ENCODE measurements at regions not wholly inside any gene's neighbourhood (a gene's known extent, or its start where the extent isn't known, plus 50 kb on each side); places are given as distances from the start of the nearest gene placed in this dataset.
"Not testable (repeated sequence)": the region's sequence is repeated elsewhere in the genome, so short reads cannot be mapped to it uniquely, and the experiment has no call there.

GRCh38 chr14:92223025-92223424, 99.9 kb upstream of the SLC24A4 start:
- Histone ChIP-seq H3K4me3 (ENCODE audit: low read depth, low read length) (no peak overlapping the region), H3K4me1 (ENCODE audit: control insufficient read depth, insufficient read depth, low read length, unreplicated experiment) (peaks cover 2% of the 10 kb centered on the region), H3K27ac (ENCODE audit: low read depth, low read length) (no peak overlapping the region), H3K27me3 (ENCODE audit: insufficient read depth, low read length) (peaks cover 49% of the 10 kb centered on the region), H3K36me3 (ENCODE audit: insufficient read depth, low read length) (no peaks in the 10 kb centered on the region), H3K79me2 (ENCODE audit: control insufficient read depth, insufficient read depth, low read length, unreplicated experiment) (no peaks in the 10 kb centered on the region), H2AFZ (ENCODE audit: low read length, unreplicated experiment) (no peak overlapping the region)

DNA sequence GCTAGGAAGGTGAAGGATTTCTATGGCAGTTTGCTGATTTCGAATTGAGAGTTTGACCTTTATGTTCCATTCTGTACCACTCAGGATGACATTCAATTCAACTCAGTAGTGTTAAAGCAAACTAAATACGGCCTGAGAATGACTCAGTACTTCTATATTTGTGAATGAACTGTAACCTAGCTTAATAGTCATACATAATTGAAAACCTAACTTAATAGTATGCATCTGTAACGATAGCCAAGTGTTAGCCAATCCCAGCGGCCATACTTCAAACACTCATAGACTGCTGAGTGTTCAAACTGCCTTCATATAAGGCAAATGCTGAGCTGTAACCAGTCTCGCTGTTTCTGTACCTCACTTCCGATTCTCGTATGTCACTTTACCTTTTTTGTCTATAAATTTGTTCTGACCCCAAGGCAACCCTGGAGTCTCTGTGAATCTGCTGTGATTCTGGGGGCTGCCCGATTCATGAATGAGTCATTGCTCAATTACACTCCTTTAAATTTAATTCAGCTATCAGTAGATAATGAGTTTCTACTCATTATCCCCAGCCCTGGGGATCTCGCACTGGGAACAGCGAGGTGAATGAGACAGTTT, 98.5 kb upstream of the SLC24A4 start:
- Histone ChIP-seq H3K27me3 (ENCODE audit: insufficient read depth, low read length) (peaks cover 40% of the 10 kb centered on the region), H3K36me3 (ENCODE audit: insufficient read depth, low read length) (no peaks in the 10 kb centered on the region), H3K4me3 (ENCODE audit: low read depth, low read length) (no peak overlapping the region), H3K27ac (ENCODE audit: low read depth, low read length) (no peak overlapping the region), H3K79me2 (ENCODE audit: control insufficient read depth, insufficient read depth, low read length, unreplicated experiment) (no peaks in the 10 kb centered on the region), H3K4me1 (ENCODE audit: control insufficient read depth, insufficient read depth, low read length, unreplicated experiment) (no peaks in the 10 kb centered on the region), H2AFZ (ENCODE audit: low read length, unreplicated experiment) (no peak overlapping the region)

DNA sequence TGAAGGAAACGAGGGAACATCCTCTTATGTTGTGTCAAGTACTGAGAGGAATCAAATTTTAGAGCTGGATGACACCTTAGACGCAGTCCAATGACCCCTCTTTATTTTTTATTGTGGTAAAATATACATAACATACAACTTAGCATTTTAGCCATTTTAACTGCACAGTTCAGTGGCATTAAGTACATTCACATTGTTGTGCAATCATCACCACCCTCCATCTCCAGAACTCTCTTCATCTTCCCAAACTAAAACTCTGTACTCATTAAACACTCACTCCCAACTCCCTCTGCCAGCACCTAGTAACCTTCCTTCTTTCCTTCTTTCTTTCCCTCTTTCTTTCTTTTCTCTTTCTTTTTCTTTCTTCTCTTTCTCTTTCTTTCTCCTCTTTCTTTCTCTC, 97.2 kb upstream of the SLC24A4 start:
- Histone ChIP-seq H3K36me3 (ENCODE audit: insufficient read depth, low read length) (no peaks in the 10 kb centered on the region), H3K79me2 (ENCODE audit: control insufficient read depth, insufficient read depth, low read length, unreplicated experiment) (no peaks in the 10 kb centered on the region), H3K27me3 (ENCODE audit: insufficient read depth, low read length) (peaks cover 40% of the 10 kb centered on the region), H2AFZ (ENCODE audit: low read length, unreplicated experiment) (no peak overlapping the region), H3K27ac (ENCODE audit: low read depth, low read length) (no peak overlapping the region), H3K4me3 (ENCODE audit: low read depth, low read length) (no peak overlapping the region), H3K4me1 (ENCODE audit: control insufficient read depth, insufficient read depth, low read length, unreplicated experiment) (no peaks in the 10 kb centered on the region)

GRCh38 chr14:92226166-92226565, 96.8 kb upstream of the SLC24A4 start:
- H3K36me3 ChIP-seq (ENCODE audit: insufficient read depth, low read length); H3K79me2 ChIP-seq (ENCODE audit: control insufficient read depth, insufficient read depth, low read length, unreplicated experiment); H3K4me1 ChIP-seq (ENCODE audit: control insufficient read depth, insufficient read depth, low read length, unreplicated experiment); H3K4me3 ChIP-seq (ENCODE audit: low read depth, low read length); H3K27ac ChIP-seq (ENCODE audit: low read depth, low read length); H2AFZ ChIP-seq (ENCODE audit: low read length, unreplicated experiment): not testable (repeated sequence)
- H3K27me3 ChIP-seq (ENCODE audit: insufficient read depth, low read length) = peaks cover 40% of the 10 kb centered on the region

- no peaks in the 10 kb centered on the region for H3K4me1 ChIP-seq (ENCODE audit: control insufficient read depth, insufficient read depth, low read length, unreplicated experiment)
- H3K79me2 ChIP-seq (ENCODE audit: control insufficient read depth, insufficient read depth, low read length, unreplicated experiment) = no peaks in the 10 kb centered on the region
- no peak overlapping the region for H3K4me3 ChIP-seq (ENCODE audit: low read depth, low read length)
- peaks cover 68% of the 10 kb centered on the region for H3K27me3 ChIP-seq (ENCODE audit: insufficient read depth, low read length)
- no peak overlapping the region for H3K27ac ChIP-seq (ENCODE audit: low read depth, low read length)
- H3K36me3 ChIP-seq (ENCODE audit: insufficient read depth, low read length) = no peaks in the 10 kb centered on the region
- no peak overlapping the region for H2AFZ ChIP-seq (ENCODE audit: low read length, unreplicated experiment)
These were observed 86.6 kb upstream of the SLC24A4 start for GRCh38 chr14:92236243-92236900.

- H3K27me3 ChIP-seq (ENCODE audit: insufficient read depth, low read length) = peaks cover 66% of the 10 kb centered on the region
- no peaks in the 10 kb centered on the region for H3K4me1 ChIP-seq (ENCODE audit: control insufficient read depth, insufficient read depth, low read length, unreplicated experiment)
These were observed 82.3 kb upstream of the SLC24A4 start for GRCh38 chr14:92240658-92241057.

DNA sequence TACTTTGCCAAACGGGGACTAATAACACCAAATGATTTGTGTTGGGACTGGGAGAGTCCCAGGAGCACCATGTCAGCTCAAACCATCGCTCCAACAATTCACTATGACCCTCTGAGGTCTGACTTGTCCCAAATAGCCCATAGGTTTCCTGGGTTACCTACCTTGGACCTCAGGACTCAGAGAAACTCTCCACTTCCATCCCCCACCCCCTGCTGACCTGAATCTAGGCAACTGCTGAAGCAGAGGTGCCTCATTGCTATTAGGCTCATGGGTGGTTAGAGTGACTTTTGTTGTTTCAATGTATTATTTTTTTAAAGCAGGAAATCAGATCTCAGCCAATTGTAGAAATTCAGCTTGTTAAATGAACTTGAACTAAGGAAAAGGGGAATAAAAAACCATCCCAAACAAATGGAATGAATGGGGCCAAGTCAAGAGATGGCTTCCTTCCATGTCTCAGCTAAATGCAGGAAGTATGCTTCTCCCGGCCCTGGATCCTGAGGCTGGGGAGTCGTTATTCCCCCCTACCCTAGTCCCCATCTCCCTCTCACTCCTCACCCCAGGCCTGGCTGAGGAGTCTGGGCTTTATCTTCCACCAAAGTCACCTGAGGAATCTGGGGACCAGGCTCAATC, 80.9 kb upstream of the SLC24A4 start:
- no peak overlapping the region for H2AFZ ChIP-seq (ENCODE audit: low read length, unreplicated experiment)
- no peak overlapping the region for H3K4me3 ChIP-seq (ENCODE audit: low read depth, low read length)
- no peaks in the 10 kb centered on the region for H3K79me2 ChIP-seq (ENCODE audit: control insufficient read depth, insufficient read depth, low read length, unreplicated experiment)
- peaks cover 59% of the 10 kb centered on the region for H3K27me3 ChIP-seq (ENCODE audit: insufficient read depth, low read length)
- H3K4me1 ChIP-seq (ENCODE audit: control insufficient read depth, insufficient read depth, low read length, unreplicated experiment) = no peaks in the 10 kb centered on the region
- H3K36me3 ChIP-seq (ENCODE audit: insufficient read depth, low read length) = no peaks in the 10 kb centered on the region
- no peak overlapping the region for H3K27ac ChIP-seq (ENCODE audit: low read depth, low read length)

More at GRCh38 chr14:92240658-92241057, 82.3 kb upstream of the SLC24A4 start:
- no peaks in the 10 kb centered on the region for H3K36me3 ChIP-seq (ENCODE audit: insufficient read depth, low read length)
- no peak overlapping the region for H2AFZ ChIP-seq (ENCODE audit: low read length, unreplicated experiment)
- no peaks in the 10 kb centered on the region for H3K79me2 ChIP-seq (ENCODE audit: control insufficient read depth, insufficient read depth, low read length, unreplicated experiment)
- H3K27ac ChIP-seq (ENCODE audit: low read depth, low read length) = no peak overlapping the region
- no peak overlapping the region for H3K4me3 ChIP-seq (ENCODE audit: low read depth, low read length)

DNA sequence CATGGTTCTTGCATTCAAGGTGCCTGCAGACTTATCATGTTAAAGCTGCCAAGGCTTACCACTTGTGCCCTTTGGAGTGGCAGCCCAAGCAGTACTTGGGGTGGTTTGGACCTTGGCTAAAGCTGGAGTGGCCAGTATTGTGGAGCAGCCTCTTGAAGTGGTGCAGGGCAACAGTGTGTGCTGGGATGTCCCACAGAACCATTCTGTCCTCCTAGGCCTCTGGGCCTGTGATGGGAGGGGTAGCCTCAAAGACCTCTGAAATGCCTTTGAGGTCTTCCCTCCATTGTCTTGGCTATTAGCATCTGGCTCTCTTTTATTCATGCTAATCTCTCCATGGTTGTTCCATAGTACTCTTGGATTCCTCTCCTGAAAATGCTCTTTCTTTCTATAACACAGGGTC, 78.2 kb upstream of the SLC24A4 start:
- H3K79me2 ChIP-seq (ENCODE audit: control insufficient read depth, insufficient read depth, low read length, unreplicated experiment) = no peaks in the 10 kb centered on the region
- H3K4me3 ChIP-seq (ENCODE audit: low read depth, low read length) = no peak overlapping the region
- H3K4me1 ChIP-seq (ENCODE audit: control insufficient read depth, insufficient read depth, low read length, unreplicated experiment) = no peaks in the 10 kb centered on the region
- no peaks in the 10 kb centered on the region for H3K36me3 ChIP-seq (ENCODE audit: insufficient read depth, low read length)
- no peak overlapping the region for H3K27ac ChIP-seq (ENCODE audit: low read depth, low read length)
- peaks cover 48% of the 10 kb centered on the region for H3K27me3 ChIP-seq (ENCODE audit: insufficient read depth, low read length)
- no peak overlapping the region for H2AFZ ChIP-seq (ENCODE audit: low read length, unreplicated experiment)

GRCh38 chr14:92247341-92247740, 75.6 kb upstream of the SLC24A4 start:
- Histone ChIP-seq H3K4me1 (ENCODE audit: control insufficient read depth, insufficient read depth, low read length, unreplicated experiment) (no peaks in the 10 kb centered on the region), H3K27ac (ENCODE audit: low read depth, low read length) (no peak overlapping the region), H3K4me3 (ENCODE audit: low read depth, low read length) (no peak overlapping the region), H3K79me2 (ENCODE audit: control insufficient read depth, insufficient read depth, low read length, unreplicated experiment) (no peaks in the 10 kb centered on the region), H3K36me3 (ENCODE audit: insufficient read depth, low read length) (no peaks in the 10 kb centered on the region), H3K27me3 (ENCODE audit: insufficient read depth, low read length) (peaks cover 49% of the 10 kb centered on the region), H2AFZ (ENCODE audit: low read length, unreplicated experiment) (no peak overlapping the region)

DNA sequence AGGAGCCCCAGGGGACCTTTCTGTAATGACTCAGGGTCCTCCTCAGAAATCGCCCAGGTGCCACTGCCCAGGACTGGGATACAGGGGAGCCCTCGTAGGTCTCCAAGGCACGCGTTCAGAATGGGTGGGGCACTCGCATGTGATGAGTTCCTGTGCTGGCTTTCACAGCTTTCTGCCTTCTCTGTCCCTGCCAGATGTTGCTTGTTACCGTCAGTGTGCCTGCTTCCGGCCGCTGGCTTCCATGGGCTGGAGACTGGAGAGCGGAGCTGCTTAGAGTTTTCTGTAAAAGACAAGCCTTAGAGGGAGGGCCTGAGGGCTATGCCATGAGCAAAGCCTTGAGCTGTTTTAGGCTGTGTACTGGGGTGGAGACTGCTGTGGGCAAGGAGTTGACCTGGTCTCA, 75.0 kb upstream of the SLC24A4 start:
- Histone ChIP-seq H3K4me3 (ENCODE audit: low read depth, low read length) (no peak overlapping the region), H2AFZ (ENCODE audit: low read length, unreplicated experiment) (no peak overlapping the region), H3K27me3 (ENCODE audit: insufficient read depth, low read length) (peaks cover 49% of the 10 kb centered on the region), H3K27ac (ENCODE audit: low read depth, low read length) (no peak overlapping the region), H3K36me3 (ENCODE audit: insufficient read depth, low read length) (no peaks in the 10 kb centered on the region), H3K4me1 (ENCODE audit: control insufficient read depth, insufficient read depth, low read length, unreplicated experiment) (no peaks in the 10 kb centered on the region), H3K79me2 (ENCODE audit: control insufficient read depth, insufficient read depth, low read length, unreplicated experiment) (no peaks in the 10 kb centered on the region)

- no peak overlapping the region for H3K27ac ChIP-seq (ENCODE audit: low read depth, low read length)
- H3K4me1 ChIP-seq (ENCODE audit: control insufficient read depth, insufficient read depth, low read length, unreplicated experiment) = no peaks in the 10 kb centered on the region
- no peaks in the 10 kb centered on the region for H3K36me3 ChIP-seq (ENCODE audit: insufficient read depth, low read length)
- peaks cover 54% of the 10 kb centered on the region for H3K27me3 ChIP-seq (ENCODE audit: insufficient read depth, low read length)
- no peak overlapping the region for H2AFZ ChIP-seq (ENCODE audit: low read length, unreplicated experiment)
- no peaks in the 10 kb centered on the region for H3K79me2 ChIP-seq (ENCODE audit: control insufficient read depth, insufficient read depth, low read length, unreplicated experiment)
- no peak overlapping the region for H3K4me3 ChIP-seq (ENCODE audit: low read depth, low read length)
These were observed 74.3 kb upstream of the SLC24A4 start for GRCh38 chr14:92248696-92249095.

Data from ACC112 (cell line).